AG09309 (cell line): ENCODE measurements at regions not wholly inside any gene's neighbourhood (a gene's known extent, or its start where the extent isn't known, plus 50 kb on each side); places are given as distances from the start of the nearest gene placed in this dataset.
A peak's percentile ranks its signal among the peaks of the same experiment; 100 is the strongest.

Source experiments
- DNase-seq: peaks from one replicate; pipeline ENCODE4 v3.0.0-alpha.2; 2010; ENCODE audit warnings: low read depth
- H3K4me3 ChIP-seq: 2 replicates; pipeline ENCODE4 v1.5.1; 2011; ENCODE audit warnings: mild to moderate bottlenecking, low read depth, low read length, moderate library complexity; ENCODE audit not compliant: control insufficient read depth
- TF ChIP-seq, protein P1 (sequence below): IDR thresholded peaks from 2 replicates; pipeline ENCODE4 v1.5.1; 2011; ENCODE audit warnings: mild to moderate bottlenecking, low read depth, low read length, inconsistent platforms; ENCODE audit not compliant: insufficient read depth, control insufficient read depth; ENCODE audit errors: missing control alignments

DNA sequence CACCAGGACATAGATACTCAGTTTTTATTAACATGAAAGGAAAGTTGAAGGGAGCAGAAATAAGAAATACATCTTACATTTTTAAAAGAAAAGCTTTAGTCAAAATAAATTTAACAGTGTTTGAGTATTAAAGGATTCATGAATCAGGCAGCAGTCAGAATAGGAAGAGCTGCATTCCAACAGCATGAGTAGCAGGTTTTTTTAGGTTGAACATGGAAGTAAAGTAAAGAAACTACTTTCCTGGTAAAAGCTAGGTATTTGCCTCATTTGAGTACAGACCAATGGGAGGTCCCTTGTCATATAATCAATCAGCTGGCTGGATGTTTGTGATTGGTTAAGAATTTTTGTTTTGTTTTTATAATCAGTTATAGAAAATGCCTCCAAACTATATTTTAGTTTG lies 645.9 kb upstream of the INTU start:
- TF ChIP-seq, protein P1, sequence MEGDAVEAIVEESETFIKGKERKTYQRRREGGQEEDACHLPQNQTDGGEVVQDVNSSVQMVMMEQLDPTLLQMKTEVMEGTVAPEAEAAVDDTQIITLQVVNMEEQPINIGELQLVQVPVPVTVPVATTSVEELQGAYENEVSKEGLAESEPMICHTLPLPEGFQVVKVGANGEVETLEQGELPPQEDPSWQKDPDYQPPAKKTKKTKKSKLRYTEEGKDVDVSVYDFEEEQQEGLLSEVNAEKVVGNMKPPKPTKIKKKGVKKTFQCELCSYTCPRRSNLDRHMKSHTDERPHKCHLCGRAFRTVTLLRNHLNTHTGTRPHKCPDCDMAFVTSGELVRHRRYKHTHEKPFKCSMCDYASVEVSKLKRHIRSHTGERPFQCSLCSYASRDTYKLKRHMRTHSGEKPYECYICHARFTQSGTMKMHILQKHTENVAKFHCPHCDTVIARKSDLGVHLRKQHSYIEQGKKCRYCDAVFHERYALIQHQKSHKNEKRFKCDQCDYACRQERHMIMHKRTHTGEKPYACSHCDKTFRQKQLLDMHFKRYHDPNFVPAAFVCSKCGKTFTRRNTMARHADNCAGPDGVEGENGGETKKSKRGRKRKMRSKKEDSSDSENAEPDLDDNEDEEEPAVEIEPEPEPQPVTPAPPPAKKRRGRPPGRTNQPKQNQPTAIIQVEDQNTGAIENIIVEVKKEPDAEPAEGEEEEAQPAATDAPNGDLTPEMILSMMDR = no peak
- H3K4me3 ChIP-seq = no peak overlapping the region
- DNase-seq = peak; percentile 16

DNA sequence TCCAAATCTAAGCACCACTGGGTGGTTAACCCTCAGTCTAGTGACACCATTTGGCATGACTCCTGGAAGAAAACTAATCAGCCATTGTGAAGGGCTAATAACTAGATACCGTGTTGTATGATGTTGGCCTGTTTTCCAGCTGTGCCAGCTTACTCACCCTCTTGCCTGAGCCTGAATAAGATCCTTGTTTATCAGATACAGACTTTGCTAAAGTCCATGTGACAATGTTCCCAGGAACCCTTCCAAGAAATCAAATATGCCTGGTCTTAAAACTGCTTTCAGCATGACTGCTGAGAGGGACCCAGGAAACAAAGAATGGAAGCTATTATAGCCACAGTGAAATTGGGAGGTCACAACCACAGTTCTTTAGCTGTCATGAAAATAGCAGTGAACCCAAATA lies 640.8 kb upstream of the INTU start:
- peak; percentile 62 for DNase-seq
- TF ChIP-seq, protein P1 = no peak

DNA sequence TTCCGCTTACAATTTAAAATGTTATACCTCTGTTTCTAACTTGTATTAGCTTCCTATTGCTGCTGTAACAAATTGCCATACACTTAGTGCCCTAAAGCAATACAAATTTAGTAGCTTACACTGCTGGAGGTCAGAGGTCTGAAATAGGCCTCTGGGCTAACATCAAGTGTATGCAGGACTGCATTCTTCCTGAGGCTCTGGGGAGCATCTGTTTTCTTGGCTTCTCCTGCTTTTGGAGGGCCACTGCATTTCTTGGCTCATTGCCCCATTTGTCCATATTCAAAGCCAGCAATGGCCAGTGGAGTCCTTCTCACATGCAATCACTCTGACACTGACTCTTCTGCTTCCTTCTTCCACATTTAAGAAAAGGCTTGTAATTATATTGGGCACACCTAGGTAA lies 639.8 kb upstream of the INTU start:
- DNase-seq = no peak
- TF ChIP-seq, protein P1 = no peak
- H3K4me3 ChIP-seq = no peak overlapping the region

More for the DNA sequence above, 640.8 kb upstream of the INTU start:
- H3K4me3 ChIP-seq = no peak overlapping the region

DNA sequence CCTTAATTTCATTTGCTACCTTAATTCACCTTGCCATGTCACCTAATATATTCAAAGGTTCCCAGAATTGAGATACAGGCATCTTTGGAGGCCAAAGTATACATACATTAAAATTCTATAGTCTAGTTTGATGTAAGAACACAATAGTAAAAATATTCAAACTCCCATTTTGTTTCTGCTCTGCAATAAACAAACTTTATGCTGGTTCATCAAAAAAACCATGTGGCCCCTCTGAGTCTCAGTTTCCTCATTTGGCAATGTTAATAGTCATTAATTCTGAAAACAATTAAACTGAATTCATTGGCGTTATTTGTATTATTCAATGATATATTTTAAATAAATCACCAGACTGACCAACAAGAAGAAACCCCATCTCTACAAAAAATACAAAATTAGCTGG lies 639.4 kb upstream of the INTU start:
- no peak overlapping the region for H3K4me3 ChIP-seq
- DNase-seq = no peak
- TF ChIP-seq, protein P1 = no peak

DNA sequence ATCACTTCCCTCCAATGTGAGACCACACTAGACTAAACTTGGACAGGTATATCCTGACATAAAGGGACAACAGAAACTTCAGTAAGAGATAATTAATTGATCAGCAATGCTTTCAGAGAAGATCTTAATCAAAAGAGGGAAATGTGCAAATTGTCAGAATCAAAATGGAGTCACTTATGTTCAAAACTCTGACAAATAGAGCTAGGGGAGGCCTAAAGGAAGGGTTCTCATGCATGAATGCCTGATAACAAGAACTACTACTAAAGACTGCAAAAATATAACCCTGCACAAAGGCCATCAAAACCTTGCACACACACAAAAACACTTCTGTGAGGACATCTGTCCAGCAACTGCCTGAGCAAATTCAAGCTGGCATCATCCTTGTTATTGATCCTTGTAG lies 637.5 kb upstream of the INTU start:
- DNase-seq = no peak
- TF ChIP-seq, protein P1 = no peak
- H3K4me3 ChIP-seq = no peak overlapping the region

DNA sequence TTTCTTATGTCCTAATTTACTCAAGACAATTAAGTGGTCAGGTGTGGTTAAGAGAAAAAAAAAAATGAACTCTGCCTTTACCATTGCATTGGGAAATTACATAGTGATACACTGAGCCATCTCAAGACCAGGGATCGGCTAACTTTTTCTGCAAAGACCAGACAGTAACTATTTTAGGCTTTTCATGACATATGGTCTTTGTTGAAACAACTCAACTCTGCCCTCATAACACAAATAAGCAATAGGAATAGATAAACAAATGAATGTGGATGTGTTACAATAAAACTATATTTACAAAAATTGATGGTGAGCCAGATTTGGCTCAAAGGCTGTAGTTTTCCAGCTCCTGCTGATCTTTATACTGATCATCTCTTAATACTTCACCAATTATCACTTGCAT lies 632.6 kb upstream of the INTU start:
- no peak overlapping the region for H3K4me3 ChIP-seq
- TF ChIP-seq, protein P1 = no peak
- DNase-seq = no peak

DNA sequence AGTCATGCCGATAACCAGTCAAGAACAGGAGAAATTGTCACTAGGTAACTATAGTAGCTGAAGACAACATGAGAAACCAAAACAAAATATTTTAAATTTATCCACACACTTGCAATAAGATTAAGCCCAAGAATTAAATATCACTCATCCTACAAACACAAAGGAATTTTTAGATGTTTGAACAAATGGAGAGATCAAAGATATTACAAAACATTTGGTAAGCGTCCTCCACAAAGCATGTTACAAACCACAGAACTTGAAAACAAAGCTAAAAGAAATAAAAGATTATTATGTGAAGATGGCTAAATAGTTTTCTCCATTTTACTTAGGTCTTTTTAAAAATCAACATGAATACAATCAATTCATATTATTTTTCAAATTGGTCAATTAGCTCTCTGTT lies 631.9 kb upstream of the INTU start:
- H3K4me3 ChIP-seq = no peak overlapping the region
- TF ChIP-seq, protein P1 = no peak
- DNase-seq = no peak
